Fibroblast of skin of left quadriceps (primary cell): ENCODE measurements at regions not wholly inside any gene's neighbourhood (a gene's known extent, or its start where the extent isn't known, plus 50 kb on each side); places are given as distances from the start of the nearest gene placed in this dataset.

ENCODE experiments used
- DNase-seq, 2 experiments: peaks; one replicate each; pipeline ENCODE4 v3.0.0-alpha.2; 2013; ENCODE audit warnings: low read depth in 2 of 2

DNA sequence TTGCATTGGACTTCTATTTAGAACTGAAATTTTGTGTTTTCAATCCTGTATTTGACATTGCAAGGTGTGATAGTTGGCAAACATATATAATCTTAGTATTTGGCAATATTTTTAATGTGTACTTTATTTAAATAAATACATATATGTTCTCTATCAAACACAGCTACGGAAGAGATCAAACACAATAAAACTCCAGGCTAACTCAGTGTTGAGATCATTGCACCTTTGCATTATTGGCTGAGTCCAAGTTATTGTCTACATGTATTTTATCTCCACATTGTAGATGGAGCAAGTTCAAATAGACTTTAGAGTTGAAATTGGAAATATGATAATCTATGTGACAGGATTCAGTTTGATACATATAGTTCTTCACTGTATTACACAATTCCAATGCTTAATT lies 176.7 kb downstream of the ST6GAL2 start:
- DNase-seq, result no peak

DNA sequence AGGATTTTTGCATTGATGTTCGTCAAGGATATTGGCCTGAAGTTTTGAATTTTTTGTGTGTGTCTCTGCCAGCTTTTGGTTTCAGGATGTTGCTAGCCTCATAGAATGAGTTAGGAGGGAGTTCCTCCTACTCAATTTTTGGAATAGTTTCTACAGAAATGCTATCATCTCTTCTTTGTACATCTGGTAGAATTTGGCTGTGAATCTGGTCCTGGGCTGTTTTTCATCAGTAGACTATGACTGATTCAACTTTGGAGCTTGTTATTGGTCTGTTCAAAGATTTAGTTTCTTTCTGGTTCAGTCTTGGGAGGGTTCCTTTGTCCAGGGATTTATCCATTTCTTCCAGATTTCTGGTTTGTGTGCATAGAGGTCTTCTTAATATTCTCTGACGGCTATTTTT lies 166.7 kb downstream of the ST6GAL2 start:
- no peak for DNase-seq

DNA sequence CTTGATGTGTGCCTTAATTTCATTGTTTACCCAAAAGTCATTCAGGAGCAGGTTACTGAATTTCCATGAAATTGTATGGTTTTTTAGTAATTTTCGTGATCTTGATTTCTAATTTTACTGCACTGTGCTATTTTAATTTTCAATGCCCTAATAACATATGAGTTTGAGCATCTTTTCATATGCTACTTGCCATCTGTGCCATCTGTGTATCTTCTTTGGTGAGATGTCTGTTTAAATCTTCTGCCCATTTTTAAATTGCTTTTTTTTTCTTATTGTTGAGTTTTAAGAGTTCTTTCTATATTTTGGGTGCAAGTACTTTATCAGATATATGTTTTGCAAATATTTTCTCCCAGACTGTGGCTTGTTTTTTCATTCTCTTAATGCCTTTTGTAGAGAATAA lies 165.9 kb downstream of the ST6GAL2 start:
- no peak for DNase-seq

DNA sequence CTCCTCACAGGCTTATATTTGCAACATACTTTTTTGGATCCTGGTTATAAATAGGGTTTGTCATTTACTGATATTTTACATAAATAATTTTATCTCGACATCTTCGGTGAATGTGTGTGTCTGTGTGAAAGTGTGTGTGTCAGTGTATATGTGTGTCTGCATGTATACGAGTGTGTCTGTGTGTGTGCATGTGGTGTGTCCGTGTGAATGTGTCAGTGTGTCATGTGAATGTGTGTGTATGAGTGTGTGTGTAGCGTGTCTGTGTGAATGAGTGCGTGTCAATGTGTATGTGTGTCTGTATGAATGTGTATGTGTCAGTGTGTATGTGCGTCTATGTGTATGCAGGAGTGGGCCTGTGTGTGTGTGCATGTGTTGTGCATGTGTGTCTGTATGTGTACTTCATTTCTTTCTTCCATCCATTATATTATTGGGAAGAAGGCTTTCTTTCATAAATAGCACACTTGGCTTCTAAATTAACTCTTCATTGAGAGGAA lies 161.6 kb downstream of the ST6GAL2 start:
- DNase-seq, result no peak

DNA sequence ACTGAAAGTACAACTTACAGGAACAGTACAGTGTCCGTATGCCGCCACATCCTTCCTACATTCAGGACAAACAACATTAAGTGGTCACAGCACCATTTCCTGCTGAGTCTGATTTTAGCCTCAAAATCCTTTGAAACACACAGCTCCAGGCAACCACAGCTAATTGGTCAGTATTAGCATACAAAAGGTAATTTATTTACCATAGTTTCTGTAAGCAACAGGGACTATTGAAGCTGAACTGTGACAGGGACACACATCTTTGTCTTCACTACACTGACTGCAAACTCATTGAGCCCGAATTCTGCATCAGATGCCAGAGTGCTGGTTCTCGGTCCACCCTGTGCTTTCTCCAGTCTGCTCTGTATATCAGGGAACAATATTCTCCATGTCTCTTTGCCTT lies 151.8 kb downstream of the ST6GAL2 start:
- no peak for DNase-seq

DNA sequence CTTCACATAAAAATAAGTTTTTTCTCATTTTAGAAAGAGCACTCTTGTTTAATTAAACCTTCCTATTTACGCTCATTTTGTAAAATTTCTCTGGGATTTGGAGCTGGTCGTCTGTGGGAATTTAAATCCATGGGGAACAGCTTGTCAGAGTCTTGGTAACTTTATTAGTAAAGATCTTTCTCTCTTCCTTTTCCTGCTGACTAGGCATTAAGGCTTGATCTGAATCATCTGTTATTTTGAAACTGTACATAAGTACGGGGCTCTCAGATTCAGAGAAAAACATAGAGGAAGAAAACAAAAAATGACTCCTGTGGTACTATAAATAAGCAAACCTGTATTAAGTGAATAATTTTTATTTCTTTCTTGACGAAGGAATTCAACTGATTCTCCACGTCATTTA lies 150.2 kb downstream of the ST6GAL2 start:
- DNase-seq, result no peak

DNA sequence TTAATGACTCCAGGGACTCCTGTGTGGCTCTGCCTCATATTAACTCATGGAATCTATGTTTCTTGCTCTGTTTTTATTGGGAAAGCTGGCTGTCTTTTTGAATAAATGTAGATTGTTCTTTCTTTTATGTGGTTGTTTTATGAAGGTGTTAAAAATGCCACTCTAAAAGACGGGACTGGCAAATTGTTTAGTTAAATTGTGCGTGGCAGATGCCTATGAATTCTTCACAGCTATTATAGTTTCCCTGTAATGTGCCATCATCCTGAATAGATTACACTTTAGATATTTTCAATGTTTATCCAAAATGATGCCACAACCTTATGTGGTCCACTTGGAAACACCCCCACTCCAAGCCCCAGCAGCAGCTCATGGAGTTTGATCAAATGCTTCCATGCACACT lies 149.7 kb downstream of the ST6GAL2 start:
- DNase-seq, result no peak

DNA sequence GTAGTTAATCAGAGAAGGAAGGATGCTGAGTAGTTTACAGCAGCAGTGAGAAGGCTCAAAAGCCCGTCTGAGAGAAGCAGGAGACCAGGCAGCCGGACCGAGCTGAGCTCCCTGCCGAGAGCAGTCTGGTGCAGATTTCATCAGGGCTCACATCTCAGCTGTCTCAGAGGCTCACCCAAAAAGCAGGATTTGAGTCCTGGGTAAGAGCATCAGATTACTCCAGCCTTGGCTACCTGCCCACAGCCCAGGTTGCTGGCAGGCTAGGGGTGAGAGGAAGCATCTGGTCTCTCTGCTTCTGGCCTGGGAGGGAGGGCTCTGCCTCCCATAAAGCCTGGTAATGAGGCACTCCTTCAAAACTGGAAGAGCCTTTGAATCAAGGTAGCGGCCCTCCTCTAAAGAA lies 140.5 kb downstream of the ST6GAL2 start:
- peak; percentile 2 to 5 for DNase-seq

DNA sequence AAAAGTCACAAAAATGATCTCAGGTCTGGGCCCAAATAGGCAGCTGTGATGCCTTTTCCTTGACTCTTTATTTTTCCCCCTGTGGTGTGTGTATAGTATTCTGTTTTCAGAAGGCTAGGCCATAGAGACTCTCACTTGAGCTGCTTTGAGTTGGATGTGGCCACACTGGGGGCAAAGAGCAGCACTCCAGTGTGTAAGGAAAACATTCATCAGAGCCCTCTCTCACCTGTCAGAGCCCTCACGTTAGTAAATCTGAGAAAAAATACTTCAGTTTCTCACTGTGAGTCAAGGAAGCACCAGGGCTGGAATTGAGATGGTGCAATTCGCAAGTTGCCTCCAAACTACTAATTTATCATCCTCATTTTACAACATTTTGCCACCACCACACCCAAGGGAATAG lies 136.1 kb downstream of the ST6GAL2 start:
- no peak for DNase-seq
